HEK293T (cell line): ENCODE measurements at regions not wholly inside any gene's neighbourhood (a gene's known extent, or its start where the extent isn't known, plus 50 kb on each side); places are given as distances from the start of the nearest gene placed in this dataset.

Source experiments
- ARNT ChIP-seq: fragments of 450-650 bp; IDR thresholded peaks from 2 replicates; pipeline ENCODE4 v1.6.1; 2017; ENCODE audit warnings: mild to moderate bottlenecking
- CTBP1 ChIP-seq: fragments of 450-650 bp; IDR thresholded peaks from 2 replicates; pipeline ENCODE4 v1.6.1; 2016; ENCODE audit warnings: borderline replicate concordance
- FOXA1 ChIP-seq: fragments of 450-650 bp; IDR thresholded peaks from 2 replicates; pipeline ENCODE4 v1.6.1; 2016; ENCODE audit warnings: mild to moderate bottlenecking
- SP1 ChIP-seq: fragments of 450-650 bp; IDR thresholded peaks from 2 replicates; pipeline ENCODE4 v1.6.1; 2017
- TARDBP ChIP-seq: fragments of 450-650 bp; IDR thresholded peaks from 2 replicates; pipeline ENCODE4 v1.6.1; 2016

DNA sequence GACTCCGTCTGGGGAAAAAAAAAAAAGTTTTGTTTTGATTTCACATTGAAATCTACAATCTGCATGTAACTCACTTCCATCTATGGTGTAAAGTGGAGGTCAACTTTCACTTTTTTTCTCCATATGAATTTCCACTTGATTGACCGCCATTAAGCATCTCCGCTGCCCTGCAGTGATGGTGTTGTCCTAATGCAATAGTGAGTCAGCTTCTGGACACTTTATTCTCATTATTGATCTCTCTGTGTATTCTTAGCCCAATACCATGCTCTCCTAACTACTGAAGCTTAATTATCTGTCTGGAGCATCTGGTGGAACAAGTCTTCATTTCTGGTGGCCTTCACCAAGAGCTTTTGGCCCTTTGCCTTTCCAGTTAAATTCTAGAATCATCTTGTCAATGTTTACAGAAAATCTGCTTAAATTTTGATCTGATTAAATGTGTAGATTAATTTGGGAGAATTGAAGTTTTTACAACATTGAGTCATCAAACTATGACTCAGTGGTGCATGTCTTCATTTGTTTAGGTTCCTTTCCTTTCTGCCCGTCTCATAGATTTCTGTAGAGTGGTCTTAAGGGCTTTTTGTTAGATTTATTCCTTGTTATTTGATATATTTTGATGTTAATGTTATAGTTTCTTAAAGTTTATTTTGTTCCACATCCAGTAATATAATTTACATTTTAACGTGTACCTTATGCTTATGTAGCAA is 181.5 kb downstream of the PRDM2 start:
- no peak for TF ChIP-seq TARDBP
- no peak for TF ChIP-seq ARNT
- no peak for TF ChIP-seq CTBP1
- no peak for TF ChIP-seq SP1
- TF ChIP-seq FOXA1: no peak
